HCT116 (cell line): ENCODE measurements at regions not wholly inside any gene's neighbourhood (a gene's known extent, or its start where the extent isn't known, plus 50 kb on each side); places are given as distances from the start of the nearest gene placed in this dataset.

ENCODE experiments used
- ATAC-seq: fragments of 200-7000 bp; cut with Tn5 transposase; 2 replicates; pipeline ENCODE4 v1.9.1; 2020; ENCODE audit warnings: mild to moderate bottlenecking, moderate library complexity
- BruUV-seq: library from RNA; stranded (reverse); fragments of 400-500 nt; replicated peaks from 2 replicates; lab custom pipeline; 2021; lab: Mats Ljungman, UMichigan
- CTCF ChIA-PET: fragments of 300-600 bp; sonication (Branson Sonifier 250); formaldehyde crosslinking; loops from one replicate; lab custom pipeline; 2021; ENCODE audit warnings: antibody characterized with exemption; lab: Charles Lee
- POLR2A ChIA-PET: fragments of 300-600, 350-600 bp; sonication (Branson Sonifier 250); formaldehyde crosslinking; loops from one replicate; lab custom pipeline; 2021; ENCODE audit warnings: antibody characterized with exemption; lab: Charles Lee
- RAD21 ChIA-PET, 2 experiments: fragments of 300-600 bp; sonication (Branson Sonifier 250); formaldehyde crosslinking; loops; one replicate each; lab custom pipeline; 2023; ENCODE audit warnings: low total read pairs in 2 of 2; ENCODE audit not compliant: uncharacterized antibody in 2 of 2, unreplicated experiment in 2 of 2, low non-redundant PET in 1 of 2; lab: Charles Lee
- DNase-seq: peaks from one replicate; pipeline ENCODE4 v3.0.0-alpha.2; 2010; ENCODE audit warnings: low read depth, low spot score
- H2AFZ ChIP-seq: fragments of 200-600 bp; shearing (Covaris generic), sonication (generic); 2 replicates; pipeline ENCODE4 v1.6.1; 2017; ENCODE audit warnings: low read depth, mixed run types, mixed read lengths, antibody characterized with exemption, low read length; ENCODE audit not compliant: poor library complexity, severe bottlenecking
- H3K27ac ChIP-seq: 2 replicates; pipeline ENCODE4 v1.5.1; 2012; ENCODE audit warnings: low read depth, low read length
- H3K27me3 ChIP-seq: fragments of 200-600 bp; sonication (generic); 2 replicates; pipeline ENCODE4 v1.6.1; 2016; ENCODE audit warnings: mixed run types, low read length, mixed read lengths; ENCODE audit not compliant: insufficient read depth
- H3K36me3 ChIP-seq, 2 experiments: fragments of 200-500 bp in 1 of 2; fragments of 200-600 bp in 1 of 2; sonication (Bioruptor generic) in 1 of 2; sonication (generic) in 1 of 2; 2 replicates each; pipeline versions ENCODE4 v1.5.1 to v1.6.1; 2014 to 2016; ENCODE audit warnings: low read length in 2 of 2, inconsistent platforms in 1 of 2, mixed read lengths in 1 of 2, mixed run types in 1 of 2; ENCODE audit not compliant: insufficient read depth in 2 of 2, control insufficient read depth in 1 of 2
- H3K4me1 ChIP-seq, 2 experiments: fragments of 200-600 bp in 1 of 2; sonication (generic) in 1 of 2; 2 replicates each; pipeline versions ENCODE4 v1.5.1 to v1.6.1; 2012 to 2017; ENCODE audit warnings: low read length in 2 of 2, inconsistent platforms in 1 of 2, mild to moderate bottlenecking in 1 of 2, mixed read lengths in 1 of 2, mixed run types in 1 of 2, moderate library complexity in 1 of 2; ENCODE audit not compliant: insufficient read depth in 2 of 2, control insufficient read depth in 1 of 2
- H3K4me2 ChIP-seq: fragments of 200-600 bp; sonication (generic); 2 replicates; pipeline ENCODE4 v1.6.1; 2017; ENCODE audit warnings: mixed run types, low read length, mixed read lengths
- H3K4me3 ChIP-seq, 2 experiments: fragments of 200-600 bp in 1 of 2; sonication (generic) in 1 of 2; replicated peaks in 1 of 2; 2 replicates each; pipeline ENCODE4 v1.5.1; 2011 to 2016; ENCODE audit warnings: low read length in 2 of 2, control low read depth in 1 of 2, low read depth in 1 of 2, mild to moderate bottlenecking in 1 of 2, mixed read lengths in 1 of 2, mixed run types in 1 of 2
- H3K79me2 ChIP-seq: fragments of 200-600 bp; sonication (generic); 2 replicates; pipeline ENCODE4 v1.6.1; 2017; ENCODE audit warnings: mild to moderate bottlenecking, mixed run types, low read length, moderate library complexity, mixed read lengths; ENCODE audit not compliant: insufficient read depth
- H3K9ac ChIP-seq: fragments of 200-600 bp; sonication (generic); 2 replicates; pipeline ENCODE4 v1.6.1; 2016; ENCODE audit warnings: low read length, mixed read lengths
- H3K9me2 ChIP-seq: fragments of 200-600 bp; sonication (generic), shearing (Covaris generic); 2 replicates; pipeline ENCODE4 v1.6.1; 2017; ENCODE audit warnings: mixed run types, mild to moderate bottlenecking, moderate library complexity; ENCODE audit not compliant: insufficient read depth
- H3K9me3 ChIP-seq, 2 experiments: fragments of 200-500 bp in 1 of 2; fragments of 200-600 bp in 1 of 2; sonication (Bioruptor generic) in 1 of 2; sonication (generic) in 1 of 2; 2 replicates each; pipeline ENCODE4 v1.6.1; 2014 to 2017; ENCODE audit warnings: low read length in 2 of 2, mixed read lengths in 2 of 2, inconsistent platforms in 1 of 2, low read depth in 1 of 2, mild to moderate bottlenecking in 1 of 2, mixed run types in 1 of 2, moderate library complexity in 1 of 2; ENCODE audit not compliant: control insufficient read depth in 1 of 2, insufficient read depth in 1 of 2
- H4K20me1 ChIP-seq: fragments of 200-600 bp; sonication (generic), shearing (Covaris generic); 2 replicates; pipeline ENCODE4 v1.6.1; 2017; ENCODE audit warnings: mixed run types, mild to moderate bottlenecking, moderate library complexity; ENCODE audit not compliant: insufficient read depth
- CBX3 ChIP-seq: IDR thresholded peaks from 2 replicates; pipeline ENCODE4 v1.6.1; 2012; ENCODE audit warnings: low read depth
- CEBPB ChIP-seq: IDR thresholded peaks from 2 replicates; pipeline ENCODE4 v1.6.1; 2012; ENCODE audit warnings: low read depth
- ELF1 ChIP-seq: IDR thresholded peaks from 2 replicates; pipeline ENCODE4 v1.6.1; 2012; ENCODE audit warnings: low read depth, borderline replicate concordance
- EZH2phosphoT487 ChIP-seq: fragments of 200-600 bp; IDR thresholded peaks from 2 replicates; pipeline ENCODE4 v1.6.1; 2018; ENCODE audit warnings: antibody characterized with exemption, borderline replicate concordance
- FOSL1 ChIP-seq: IDR thresholded peaks from 2 replicates; pipeline ENCODE4 v1.6.1; 2012; ENCODE audit warnings: low read depth
- JUND ChIP-seq: IDR thresholded peaks from 2 replicates; pipeline ENCODE4 v1.6.1; 2012
- REST ChIP-seq: IDR thresholded peaks from 2 replicates; pipeline ENCODE4 v1.6.1; 2012; ENCODE audit warnings: low read depth
- SIN3A ChIP-seq: IDR thresholded peaks from 2 replicates; pipeline ENCODE4 v1.6.1; 2012; ENCODE audit warnings: low read depth
- SP1 ChIP-seq: IDR thresholded peaks from 2 replicates; pipeline ENCODE4 v1.6.1; 2012; ENCODE audit warnings: low read depth
- SRF ChIP-seq: IDR thresholded peaks from 2 replicates; pipeline ENCODE4 v1.6.1; 2012; ENCODE audit warnings: low read depth
- ZFX ChIP-seq: fragments of 450-650 bp; IDR thresholded peaks from 2 replicates; pipeline ENCODE4 v1.6.1; 2017
- ZNF274 ChIP-seq: fragments of 200-500 bp; sonication (Bioruptor generic); IDR thresholded peaks from 2 replicates; pipeline ENCODE4 v1.6.1; 2014; ENCODE audit warnings: mild to moderate bottlenecking, low read depth, low read length, inconsistent platforms
- intact Hi-C: fragments of 100-400 bp; cut with micrococcal nuclease; formaldehyde crosslinking; loops from 2 replicates; pipeline ENCODE4 v1.10.0; 2022
- TF ChIP-seq, protein P1 (sequence below): IDR thresholded peaks from 2 replicates; pipeline ENCODE4 v1.6.1; 2011; ENCODE audit warnings: mild to moderate bottlenecking, low read length, moderate library complexity; ENCODE audit not compliant: insufficient replicate concordance; ENCODE audit errors: extremely low read depth

DNA sequence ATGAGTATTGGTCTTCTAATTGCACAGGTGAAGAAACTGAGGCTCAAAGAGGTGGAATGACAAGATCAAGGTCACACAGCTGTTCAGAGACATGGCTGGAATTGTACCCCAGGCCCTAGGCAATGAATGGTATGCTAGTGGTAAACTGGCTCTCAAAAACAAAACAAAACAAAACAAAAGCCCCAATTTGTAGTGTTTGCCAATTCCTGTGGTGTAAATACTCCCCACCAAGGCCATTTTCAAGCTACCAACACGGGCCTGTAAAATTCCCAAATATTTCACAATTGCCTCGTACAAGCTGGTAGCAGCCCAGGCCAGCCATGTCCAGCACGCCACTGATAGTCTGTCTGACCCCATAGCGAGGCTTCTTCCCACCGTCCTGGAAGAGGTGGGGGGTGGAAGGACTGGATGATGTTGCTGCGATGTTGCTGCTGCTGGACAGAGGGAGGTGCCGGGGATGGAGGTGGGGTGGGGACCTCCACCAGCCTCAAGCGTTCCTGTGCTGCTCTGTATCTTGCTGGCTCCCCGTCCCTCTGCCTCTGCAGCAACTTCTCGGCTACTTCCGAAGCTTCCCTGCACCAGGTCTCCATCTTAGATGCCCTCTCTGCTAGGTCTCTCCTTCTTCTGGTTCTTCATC is 62.2 kb upstream of the RUNX3 start:
- ChIA-PET RAD21 (no interaction called here), POLR2A (no interaction called here), CTCF (no interaction called here)
- Histone ChIP-seq H3K9ac (no peak overlapping the region), H3K36me3 (no peaks in the 10 kb centered on the region), H3K79me2 (no peaks in the 10 kb centered on the region), H3K27me3 (no peaks in the 10 kb centered on the region), H3K9me2 (no peaks in the 10 kb centered on the region), H3K4me1 (no peaks in the 10 kb centered on the region), H4K20me1 (no peaks in the 10 kb centered on the region), H3K4me2 (no peak overlapping the region), H3K9me3 (no peaks in the 10 kb centered on the region), H3K4me3 (no peak overlapping the region), H3K27ac (no peak overlapping the region), H2AFZ (no peak overlapping the region)
- no peak for ATAC-seq
- DNase-seq: no peak
- TF ChIP-seq FOSL1 (no peak), ZFX (no peak), EZH2phosphoT487 (no peak), CBX3 (no peak), REST (no peak), SRF (no peak), SP1 (no peak), CEBPB (no peak), JUND (no peak), ZNF274 (no peak), SIN3A (no peak), ELF1 (no peak)
- TF ChIP-seq, protein P1, sequence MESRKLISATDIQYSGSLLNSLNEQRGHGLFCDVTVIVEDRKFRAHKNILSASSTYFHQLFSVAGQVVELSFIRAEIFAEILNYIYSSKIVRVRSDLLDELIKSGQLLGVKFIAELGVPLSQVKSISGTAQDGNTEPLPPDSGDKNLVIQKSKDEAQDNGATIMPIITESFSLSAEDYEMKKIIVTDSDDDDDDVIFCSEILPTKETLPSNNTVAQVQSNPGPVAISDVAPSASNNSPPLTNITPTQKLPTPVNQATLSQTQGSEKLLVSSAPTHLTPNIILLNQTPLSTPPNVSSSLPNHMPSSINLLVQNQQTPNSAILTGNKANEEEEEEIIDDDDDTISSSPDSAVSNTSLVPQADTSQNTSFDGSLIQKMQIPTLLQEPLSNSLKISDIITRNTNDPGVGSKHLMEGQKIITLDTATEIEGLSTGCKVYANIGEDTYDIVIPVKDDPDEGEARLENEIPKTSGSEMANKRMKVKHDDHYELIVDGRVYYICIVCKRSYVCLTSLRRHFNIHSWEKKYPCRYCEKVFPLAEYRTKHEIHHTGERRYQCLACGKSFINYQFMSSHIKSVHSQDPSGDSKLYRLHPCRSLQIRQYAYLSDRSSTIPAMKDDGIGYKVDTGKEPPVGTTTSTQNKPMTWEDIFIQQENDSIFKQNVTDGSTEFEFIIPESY: no peak
- no TSS peak for BruUV-seq
- intact Hi-C loops: no loop called here
